ENCODE measurements at regions not wholly inside any gene's neighbourhood (a gene's known extent, or its start where the extent isn't known, plus 50 kb on each side); places are given as distances from the start of the nearest gene placed in this dataset.

DNA sequence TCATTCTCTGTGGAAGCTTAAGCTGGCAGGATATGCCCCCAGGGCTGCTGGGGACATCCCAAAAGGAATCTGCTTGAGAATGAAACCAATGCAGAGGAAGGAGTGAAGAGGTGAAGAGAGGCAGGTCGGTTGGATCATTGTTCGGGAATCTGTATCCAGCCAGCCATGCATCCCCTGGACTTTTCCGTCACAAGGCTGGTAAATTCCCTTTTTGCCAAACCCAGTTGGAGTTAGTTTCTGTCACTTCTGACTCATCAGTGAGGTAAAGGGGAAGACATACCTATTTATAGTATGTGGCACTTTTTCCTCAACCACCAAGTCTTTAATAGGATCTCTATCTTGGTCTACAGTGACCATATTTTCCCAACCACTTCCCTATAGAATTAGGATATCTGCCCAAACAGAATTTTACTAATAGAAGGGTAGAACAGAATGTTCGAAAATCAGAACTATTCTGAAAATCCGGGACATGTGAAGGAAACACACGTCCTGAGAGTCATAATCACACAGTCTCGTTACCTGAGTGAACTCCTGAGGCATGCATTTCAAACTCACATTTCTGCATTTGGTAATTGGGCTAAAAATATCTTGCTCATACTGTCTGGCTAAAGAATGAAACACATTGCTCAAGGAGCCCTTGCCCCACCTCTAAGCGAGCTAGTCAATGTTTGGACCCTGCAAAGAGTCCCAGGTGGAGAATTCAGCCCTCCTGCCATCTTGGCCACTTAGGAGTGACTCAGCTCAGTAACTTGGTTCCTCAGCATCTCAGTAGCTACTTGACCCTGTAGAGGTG is 289.7 kb upstream of the ADAMTS9 start:
- H3K36me3 ChIP-seq (ENCODE audit: control insufficient read depth, insufficient read depth, low read length) = no peaks in the 10 kb centered on the region
- H3K9me3 ChIP-seq (ENCODE audit: control insufficient read depth, low read length) = no peaks in the 10 kb centered on the region
- peaks cover 16% of the 10 kb centered on the region for H3K4me1 ChIP-seq (ENCODE audit: control insufficient read depth, insufficient read depth, low read length, poor library complexity, severe bottlenecking)
- peak overlapping the region; percentile 3 for H3K27ac ChIP-seq (ENCODE audit: low read depth, low read length, severe bottlenecking)
- WGBS, 2 experiments (ENCODE audit: insufficient coverage in 2 of 2) = 96 to 97% methylated on average over 4 to 6 of the region's 8 CpGs
- H3K4me3 ChIP-seq (ENCODE audit: extremely low read depth, insufficient read depth, low read length, poor library complexity, severe bottlenecking) = no peak overlapping the region

DNA sequence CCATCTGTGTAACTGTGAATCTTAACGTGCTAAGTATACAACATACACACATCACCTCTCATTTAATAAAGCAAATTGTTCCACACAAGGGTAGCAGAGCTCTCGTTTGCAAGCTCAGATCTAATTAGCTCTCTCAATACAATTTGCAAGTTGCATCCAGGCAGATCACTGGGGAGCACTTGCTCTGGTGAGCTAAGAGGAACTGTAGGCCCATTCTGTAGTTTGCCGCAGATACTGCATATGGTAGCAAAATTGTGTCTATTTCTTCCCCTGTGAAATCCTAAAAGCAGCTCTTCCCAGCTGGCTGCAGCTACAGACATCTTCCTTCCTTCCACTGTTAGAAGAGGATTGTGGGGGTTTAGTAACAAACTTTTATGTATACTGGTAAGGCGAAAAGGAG is 288.7 kb upstream of the ADAMTS9 start:
- 85 to 87% methylated on average over 3 to 4 of the region's 4 CpGs for WGBS, 2 experiments (ENCODE audit: insufficient coverage in 2 of 2)
- H3K36me3 ChIP-seq (ENCODE audit: control insufficient read depth, insufficient read depth, low read length) = no peaks in the 10 kb centered on the region

GRCh38 chr3:64975147-64975546 is 287.3 kb upstream of the ADAMTS9 start:
- no peak overlapping the region for H3K4me3 ChIP-seq (ENCODE audit: extremely low read depth, insufficient read depth, low read length, poor library complexity, severe bottlenecking)
- peaks cover 20% of the 10 kb centered on the region for H3K4me1 ChIP-seq (ENCODE audit: control insufficient read depth, insufficient read depth, low read length, poor library complexity, severe bottlenecking)
- WGBS, 2 experiments (ENCODE audit: insufficient coverage in 2 of 2) = no CpG with 5 or more reads among the region's 2 CpGs
- H3K36me3 ChIP-seq (ENCODE audit: control insufficient read depth, insufficient read depth, low read length) = no peaks in the 10 kb centered on the region
- H3K9me3 ChIP-seq (ENCODE audit: control insufficient read depth, low read length) = no peaks in the 10 kb centered on the region
- no peak overlapping the region for H3K27ac ChIP-seq (ENCODE audit: low read depth, low read length, severe bottlenecking)

More for the DNA sequence above, 288.7 kb upstream of the ADAMTS9 start:
- Histone ChIP-seq H3K27ac (ENCODE audit: low read depth, low read length, severe bottlenecking) (no peak overlapping the region), H3K9me3 (ENCODE audit: control insufficient read depth, low read length) (no peaks in the 10 kb centered on the region), H3K4me1 (ENCODE audit: control insufficient read depth, insufficient read depth, low read length, poor library complexity, severe bottlenecking) (peaks cover 20% of the 10 kb centered on the region), H3K4me3 (ENCODE audit: extremely low read depth, insufficient read depth, low read length, poor library complexity, severe bottlenecking) (no peak overlapping the region)

DNA sequence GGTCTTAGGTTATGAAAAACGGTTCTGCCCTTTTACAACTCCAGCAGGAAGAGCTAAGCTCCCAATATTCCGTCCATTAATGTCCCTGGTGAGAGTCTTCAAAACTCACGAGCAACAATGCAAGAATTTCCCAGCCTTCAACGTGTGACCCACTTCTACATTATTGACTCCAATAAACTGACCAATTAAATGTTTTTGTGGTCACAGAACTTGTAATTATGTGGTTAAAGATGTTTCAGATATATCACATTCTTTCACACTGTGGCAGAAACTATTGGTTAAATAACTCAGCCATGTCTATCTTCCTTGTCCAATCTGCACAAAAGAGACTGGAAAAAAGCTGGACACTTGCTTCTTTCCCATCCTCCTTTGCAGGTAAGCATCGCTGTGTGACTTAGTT is 286.6 kb upstream of the ADAMTS9 start:
- Histone ChIP-seq H3K27ac (ENCODE audit: low read depth, low read length, severe bottlenecking) (no peak overlapping the region), H3K9me3 (ENCODE audit: control insufficient read depth, low read length) (no peaks in the 10 kb centered on the region), H3K4me3 (ENCODE audit: extremely low read depth, insufficient read depth, low read length, poor library complexity, severe bottlenecking) (no peak overlapping the region), H3K4me1 (ENCODE audit: control insufficient read depth, insufficient read depth, low read length, poor library complexity, severe bottlenecking) (peaks cover 20% of the 10 kb centered on the region), H3K36me3 (ENCODE audit: control insufficient read depth, insufficient read depth, low read length) (no peaks in the 10 kb centered on the region)
- WGBS, 2 experiments (ENCODE audit: insufficient coverage in 2 of 2) = 100% methylated on average over 1 to 2 of the region's 5 CpGs

GRCh38 chr3:64972793-64973192 is 285.0 kb upstream of the ADAMTS9 start:
- Histone ChIP-seq H3K27ac (ENCODE audit: low read depth, low read length, severe bottlenecking) (no peak overlapping the region), H3K36me3 (ENCODE audit: control insufficient read depth, insufficient read depth, low read length) (no peaks in the 10 kb centered on the region), H3K4me1 (ENCODE audit: control insufficient read depth, insufficient read depth, low read length, poor library complexity, severe bottlenecking) (peaks cover 18% of the 10 kb centered on the region), H3K9me3 (ENCODE audit: control insufficient read depth, low read length) (no peaks in the 10 kb centered on the region), H3K4me3 (ENCODE audit: extremely low read depth, insufficient read depth, low read length, poor library complexity, severe bottlenecking) (no peak overlapping the region)
- WGBS, 2 experiments (ENCODE audit: insufficient coverage in 2 of 2) = 100% methylated on average over 1 of the region's 1 CpG; no CpG with 5 or more reads in 1 of the 2 experiments

- WGBS, 2 experiments (ENCODE audit: insufficient coverage in 2 of 2) = 67 to 83% methylated on average over 1 of the region's 1 CpG
- H3K9me3 ChIP-seq (ENCODE audit: control insufficient read depth, low read length) = no peaks in the 10 kb centered on the region
- no peaks in the 10 kb centered on the region for H3K36me3 ChIP-seq (ENCODE audit: control insufficient read depth, insufficient read depth, low read length)
- no peak overlapping the region for H3K4me3 ChIP-seq (ENCODE audit: extremely low read depth, insufficient read depth, low read length, poor library complexity, severe bottlenecking)
- H3K27ac ChIP-seq (ENCODE audit: low read depth, low read length, severe bottlenecking) = no peak overlapping the region
- peaks cover 6% of the 10 kb centered on the region for H3K4me1 ChIP-seq (ENCODE audit: control insufficient read depth, insufficient read depth, low read length, poor library complexity, severe bottlenecking)
Observed at GRCh38 chr3:64971602-64972001, 283.8 kb upstream of the ADAMTS9 start.

DNA sequence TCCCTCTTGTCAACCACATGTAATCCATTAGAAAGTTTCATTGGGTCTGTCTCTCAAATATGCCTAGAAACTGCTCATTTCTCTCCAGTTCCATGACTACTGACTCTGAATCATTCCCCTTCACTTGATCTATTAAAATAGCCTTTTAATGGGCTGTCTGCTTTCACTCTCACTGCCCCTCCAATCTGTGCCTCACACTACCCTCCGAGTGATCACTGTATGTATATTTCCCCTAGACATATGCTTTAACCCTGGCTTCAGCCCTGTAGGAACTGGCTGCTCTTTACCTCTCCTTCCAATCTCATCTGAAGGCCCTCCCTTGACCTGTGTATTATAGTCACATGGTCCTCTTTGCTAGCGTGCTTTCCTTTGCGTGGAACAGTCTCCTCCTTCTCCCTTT is 282.8 kb upstream of the ADAMTS9 start:
- no peaks in the 10 kb centered on the region for H3K9me3 ChIP-seq (ENCODE audit: control insufficient read depth, low read length)
- no peak overlapping the region for H3K4me3 ChIP-seq (ENCODE audit: extremely low read depth, insufficient read depth, low read length, poor library complexity, severe bottlenecking)
- H3K4me1 ChIP-seq (ENCODE audit: control insufficient read depth, insufficient read depth, low read length, poor library complexity, severe bottlenecking) = peaks cover 6% of the 10 kb centered on the region
- WGBS, 2 experiments (ENCODE audit: insufficient coverage in 2 of 2) = 68 to 77% methylated on average over 3 of the region's 3 CpGs
- H3K36me3 ChIP-seq (ENCODE audit: control insufficient read depth, insufficient read depth, low read length) = no peaks in the 10 kb centered on the region
- no peak overlapping the region for H3K27ac ChIP-seq (ENCODE audit: low read depth, low read length, severe bottlenecking)

GRCh38 chr3:64961301-64961700 is 273.5 kb upstream of the ADAMTS9 start:
- H3K4me3 ChIP-seq (ENCODE audit: extremely low read depth, insufficient read depth, low read length, poor library complexity, severe bottlenecking) = no peak overlapping the region
- H3K9me3 ChIP-seq (ENCODE audit: control insufficient read depth, low read length) = no peaks in the 10 kb centered on the region
- no peak overlapping the region for H3K27ac ChIP-seq (ENCODE audit: low read depth, low read length, severe bottlenecking)
- H3K36me3 ChIP-seq (ENCODE audit: control insufficient read depth, insufficient read depth, low read length) = no peaks in the 10 kb centered on the region
- no peaks in the 10 kb centered on the region for H3K4me1 ChIP-seq (ENCODE audit: control insufficient read depth, insufficient read depth, low read length, poor library complexity, severe bottlenecking)

DNA sequence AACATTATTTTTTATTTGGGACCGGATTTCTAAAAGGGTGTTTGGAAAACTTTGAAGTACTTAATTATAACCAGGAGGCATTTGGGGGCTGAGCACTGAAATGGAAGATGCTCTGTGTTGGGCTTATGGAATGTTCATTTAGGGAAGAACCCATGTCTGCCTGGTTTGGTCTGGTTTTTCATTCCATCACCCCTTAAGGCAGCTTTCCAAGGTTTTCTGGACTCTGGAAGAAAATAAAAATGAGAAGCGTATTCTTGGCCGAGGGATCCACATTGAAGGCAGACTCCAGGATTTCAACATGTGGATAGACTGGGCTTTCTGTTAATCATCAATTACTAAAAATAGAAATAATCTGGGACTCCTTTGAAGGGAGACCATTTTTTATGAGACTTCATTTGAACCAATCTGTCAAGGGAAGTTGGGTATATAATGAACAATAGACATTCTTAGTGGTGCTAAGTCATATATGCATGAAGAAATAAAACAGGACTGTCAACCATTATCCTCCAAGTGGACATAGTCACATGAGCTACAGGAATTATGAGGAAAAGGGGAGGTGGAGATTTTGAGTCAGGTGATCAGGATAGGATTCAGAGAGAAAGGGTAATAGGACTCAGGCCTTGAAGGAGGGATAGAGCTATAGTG is 270.5 kb upstream of the ADAMTS9 start:
- peaks cover 6% of the 10 kb centered on the region for H3K4me1 ChIP-seq (ENCODE audit: control insufficient read depth, insufficient read depth, low read length, poor library complexity, severe bottlenecking)
- H3K27ac ChIP-seq (ENCODE audit: low read depth, low read length, severe bottlenecking) = no peak overlapping the region
- no peaks in the 10 kb centered on the region for H3K36me3 ChIP-seq (ENCODE audit: control insufficient read depth, insufficient read depth, low read length)
- 86% methylated on average over 1 of the region's 3 CpGs; no CpG with 5 or more reads in 1 of the 2 experiments for WGBS, 2 experiments (ENCODE audit: insufficient coverage in 2 of 2)
- no peak overlapping the region for H3K4me3 ChIP-seq (ENCODE audit: extremely low read depth, insufficient read depth, low read length, poor library complexity, severe bottlenecking)
- no peaks in the 10 kb centered on the region for H3K9me3 ChIP-seq (ENCODE audit: control insufficient read depth, low read length)

DNA sequence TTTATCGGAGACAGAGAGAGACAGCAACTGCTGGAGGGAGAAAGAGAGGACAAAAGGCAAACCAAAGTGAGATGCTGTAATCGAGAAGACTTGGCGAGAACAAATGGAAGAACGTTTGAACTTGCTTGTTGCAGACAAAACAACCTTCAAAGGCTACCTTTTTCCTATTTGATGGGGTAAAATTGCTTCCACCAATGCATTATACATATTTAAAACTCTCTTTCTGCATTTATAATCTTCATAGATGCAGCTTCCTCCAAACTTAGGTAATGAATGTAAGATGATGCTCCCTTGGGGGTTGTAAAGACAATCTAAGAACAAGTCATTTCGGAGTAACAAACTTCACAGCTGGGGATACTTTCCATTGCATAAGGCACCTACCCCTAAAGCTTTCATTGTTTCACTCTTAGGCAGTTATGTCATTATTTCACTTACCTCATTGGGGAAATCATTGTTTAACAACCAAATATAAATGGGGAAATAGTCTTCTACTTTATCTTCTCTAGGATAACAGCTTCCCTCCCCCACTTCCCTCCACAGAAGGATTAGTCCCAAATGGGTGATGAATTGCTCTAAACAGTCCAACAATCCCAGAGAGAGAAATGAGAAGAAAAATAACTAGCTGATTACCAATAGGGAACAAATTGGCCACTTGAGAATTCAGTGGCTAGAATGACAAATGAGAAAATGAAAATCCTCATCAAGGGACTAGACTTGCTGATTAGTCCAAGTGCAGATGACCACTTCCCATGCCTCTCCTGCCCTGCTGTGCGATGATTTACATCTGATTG is 269.8 kb upstream of the ADAMTS9 start:
- Histone ChIP-seq H3K4me1 (ENCODE audit: control insufficient read depth, insufficient read depth, low read length, poor library complexity, severe bottlenecking) (peaks cover 6% of the 10 kb centered on the region), H3K4me3 (ENCODE audit: extremely low read depth, insufficient read depth, low read length, poor library complexity, severe bottlenecking) (no peak overlapping the region), H3K9me3 (ENCODE audit: control insufficient read depth, low read length) (no peaks in the 10 kb centered on the region), H3K36me3 (ENCODE audit: control insufficient read depth, insufficient read depth, low read length) (no peaks in the 10 kb centered on the region), H3K27ac (ENCODE audit: low read depth, low read length, severe bottlenecking) (no peak overlapping the region)
- WGBS, 2 experiments (ENCODE audit: insufficient coverage in 2 of 2) = 92 to 100% methylated on average over 1 to 4 of the region's 6 CpGs
